MCF 10A (cell line): ENCODE measurements at regions not wholly inside any gene's neighbourhood (a gene's known extent, or its start where the extent isn't known, plus 50 kb on each side); places are given as distances from the start of the nearest gene placed in this dataset.

ENCODE experiments used
- BruUV-seq: library from RNA; stranded (reverse); fragments of 400-500 nt; replicated peaks from 2 replicates; lab custom pipeline; 2021; lab: Mats Ljungman, UMichigan
- CTCF ChIA-PET: fragments of 300-600 bp; sonication (Branson Sonifier 250); formaldehyde crosslinking; extraction: SDS; loops from one replicate; lab custom pipeline; 2021; ENCODE audit warnings: antibody characterized with exemption, inconsistent platforms; lab: Yijun Ruan, JAX
- POLR2A ChIA-PET: fragments of 300-600, 350-650 bp; sonication (Branson Sonifier 250); formaldehyde crosslinking; extraction: SDS; loops from one replicate; lab custom pipeline; 2020; ENCODE audit warnings: antibody characterized with exemption, inconsistent platforms; lab: Yijun Ruan, JAX
- DNase-seq: peaks from one replicate; pipeline ENCODE4 v3.0.0-alpha.2; 2018; ENCODE audit not compliant: unreplicated experiment
- H3K27ac Mint-ChIP-seq: one replicate; pipeline ENCODE4 v1.8.0; 2022; ENCODE audit warnings: mild to moderate bottlenecking, low read depth, mixed read lengths; ENCODE audit not compliant: unreplicated experiment
- H3K27me3 Mint-ChIP-seq: one replicate; pipeline ENCODE4 v1.8.0; 2022; ENCODE audit warnings: mixed read lengths; ENCODE audit not compliant: insufficient read depth, unreplicated experiment
- H3K36me3 Mint-ChIP-seq: one replicate; pipeline ENCODE4 v1.8.0; 2022; ENCODE audit warnings: mild to moderate bottlenecking, moderate library complexity, mixed read lengths; ENCODE audit not compliant: insufficient read depth, unreplicated experiment
- H3K4me1 Mint-ChIP-seq: one replicate; pipeline ENCODE4 v1.8.0; 2022; ENCODE audit warnings: mixed read lengths; ENCODE audit not compliant: insufficient read depth, unreplicated experiment
- H3K4me3 Mint-ChIP-seq: one replicate; pipeline ENCODE4 v1.8.0; 2022; ENCODE audit warnings: mild to moderate bottlenecking, moderate library complexity, mixed read lengths; ENCODE audit not compliant: unreplicated experiment
- H3K9me3 Mint-ChIP-seq: one replicate; pipeline ENCODE4 v1.8.0; 2022; ENCODE audit warnings: mixed read lengths; ENCODE audit not compliant: unreplicated experiment
- CTCF ChIP-seq: fragments of 200-600 bp; IDR thresholded peaks from one replicate; pipeline ENCODE4 v1.8.0; 2022; ENCODE audit warnings: antibody characterized with exemption, mild to moderate bottlenecking; ENCODE audit not compliant: unreplicated experiment
- intact Hi-C: fragments of 100-400 bp; cut with micrococcal nuclease; formaldehyde crosslinking; loops from 2 replicates; pipeline ENCODE4 v1.14.1; 2022

DNA sequence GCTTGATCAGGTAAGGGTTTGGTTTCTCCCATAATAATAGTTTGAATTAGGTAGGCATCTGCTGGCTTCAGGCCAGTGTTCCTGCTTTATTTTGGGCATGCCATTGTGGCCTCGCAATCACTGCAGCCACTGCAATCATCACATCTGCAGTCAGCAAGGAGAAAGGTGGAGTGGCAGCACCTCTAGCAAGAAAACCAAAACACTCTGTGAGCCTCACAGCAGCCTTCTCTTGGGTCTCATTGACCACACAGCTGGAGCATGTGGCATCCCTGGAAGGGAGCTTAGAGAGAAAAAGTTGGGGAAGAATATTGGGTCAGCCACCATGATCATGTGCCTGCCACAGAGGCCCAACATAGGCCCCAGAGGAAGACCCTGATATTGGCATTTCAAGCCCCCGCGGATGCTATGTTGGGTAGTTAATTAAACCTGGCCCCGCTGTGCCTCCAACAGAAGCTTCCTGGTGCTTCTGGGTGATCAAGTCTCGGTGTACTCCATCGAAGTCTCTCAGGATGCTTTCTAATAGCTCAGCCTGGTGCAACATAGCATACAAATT is 158.0 kb upstream of the UBE2E1 start:
- intact Hi-C loops = loop anchor here (1.0 kb wide), 1 partner anchor 153 kb away; no protein-coding TSS in a partner anchor
- CTCF ChIA-PET = interaction anchor here (0.6 to 1.0 kb wide), 5 partner anchors 10 to 760 kb away, joined by 3 to 4 read pairs (median 4); no protein-coding TSS in a partner anchor
- H3K4me3 Mint-ChIP-seq = no peak overlapping the region
- H3K9me3 Mint-ChIP-seq = no peaks in the 10 kb centered on the region
- H3K27me3 Mint-ChIP-seq = no peaks in the 10 kb centered on the region
- H3K27ac Mint-ChIP-seq = no peak overlapping the region
- H3K36me3 Mint-ChIP-seq = no peaks in the 10 kb centered on the region
- POLR2A ChIA-PET = interaction anchor here (1.0 to 1.4 kb wide), 2 partner anchors 19 to 92 kb away, joined by 4 to 6 read pairs; no protein-coding TSS in a partner anchor
- peaks cover 29% of the 10 kb centered on the region for H3K4me1 Mint-ChIP-seq
- TF ChIP-seq CTCF = no peak
- no peak for DNase-seq
- BruUV-seq = no TSS peak

DNA sequence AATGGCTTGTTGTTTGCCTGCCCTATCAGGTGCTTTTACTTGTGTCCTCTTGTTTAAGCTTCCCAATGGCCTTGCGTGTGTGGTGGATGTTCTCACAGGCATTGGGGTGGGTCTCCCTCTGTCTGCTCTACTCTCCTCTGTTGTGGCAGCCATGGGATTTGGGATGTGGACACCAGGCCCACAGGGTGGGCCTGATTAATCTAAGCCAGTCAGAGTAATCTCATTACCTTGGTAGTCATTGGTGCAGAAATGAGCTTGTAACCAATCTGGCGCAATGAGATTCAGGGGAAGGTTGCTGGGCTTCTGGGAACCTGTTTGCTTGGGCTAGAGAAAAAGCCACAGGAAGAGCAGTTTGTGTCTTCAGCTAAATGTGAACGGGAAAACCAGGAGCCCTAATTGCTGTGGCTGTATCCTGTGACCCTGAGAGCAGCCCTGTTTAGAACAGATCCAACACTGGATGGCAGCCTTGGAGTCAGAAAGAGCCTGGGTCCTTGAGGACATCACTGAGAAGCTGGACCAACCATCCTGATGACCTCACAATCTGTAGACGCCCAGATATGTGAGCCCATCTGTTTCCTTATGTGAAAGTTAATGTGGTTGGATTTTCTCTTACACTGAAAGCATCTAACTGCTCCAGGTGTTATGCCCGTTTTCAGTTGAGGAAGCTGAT is 157.3 kb upstream of the UBE2E1 start:
- peak; percentile 54 for DNase-seq
- no TSS peak for BruUV-seq
- H3K4me1 Mint-ChIP-seq = peaks cover 29% of the 10 kb centered on the region
- ChIA-PET CTCF (interaction anchor here (0.6 to 1.4 kb wide), 9 partner anchors 8 to 761 kb away, joined by 3 to 5 read pairs (median 4); no protein-coding TSS in a partner anchor), POLR2A (interaction anchor here (1.0 to 1.4 kb wide), 2 partner anchors 18 to 91 kb away, joined by 4 to 6 read pairs; no protein-coding TSS in a partner anchor)
- H3K27me3 Mint-ChIP-seq = no peaks in the 10 kb centered on the region
- no peaks in the 10 kb centered on the region for H3K9me3 Mint-ChIP-seq
- no peak overlapping the region for H3K27ac Mint-ChIP-seq
- no peaks in the 10 kb centered on the region for H3K36me3 Mint-ChIP-seq
- TF ChIP-seq CTCF = no peak
- intact Hi-C loops = loop anchor here (1.0 kb wide), 1 partner anchor 152 kb away; no protein-coding TSS in a partner anchor
- H3K4me3 Mint-ChIP-seq = no peak overlapping the region

DNA sequence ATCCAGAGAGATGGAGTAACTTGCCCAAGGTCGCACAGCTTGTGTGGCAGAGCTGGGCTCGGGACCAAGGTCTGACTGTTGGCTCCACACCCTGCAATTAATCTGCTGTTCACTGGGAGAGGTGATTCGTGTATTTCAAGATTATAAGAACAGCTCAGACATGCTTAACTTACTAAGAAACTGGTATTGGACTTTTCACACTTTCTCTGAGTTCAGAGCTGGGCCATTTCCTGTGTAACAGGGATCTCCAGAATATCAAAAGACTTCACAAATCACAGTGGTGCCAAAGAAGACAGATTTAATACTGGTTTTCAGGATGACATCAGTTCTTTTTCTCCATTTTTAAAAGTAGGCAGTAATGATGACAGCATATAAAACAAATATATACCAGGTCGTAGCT is 156.8 kb upstream of the UBE2E1 start:
- H3K9me3 Mint-ChIP-seq = no peaks in the 10 kb centered on the region
- H3K4me3 Mint-ChIP-seq = no peak overlapping the region
- no peak for DNase-seq
- BruUV-seq = no TSS peak
- ChIA-PET CTCF (interaction anchor here (0.6 to 1.4 kb wide), 7 partner anchors 9 to 609 kb away, joined by 3 to 5 read pairs (median 3); no protein-coding TSS in a partner anchor), POLR2A (interaction anchor here (0.6 to 1.8 kb wide), 4 partner anchors 10 to 90 kb away, joined by 4 to 6 read pairs (median 4); no protein-coding TSS in a partner anchor)
- peaks cover 29% of the 10 kb centered on the region for H3K4me1 Mint-ChIP-seq
- no peaks in the 10 kb centered on the region for H3K27me3 Mint-ChIP-seq
- H3K27ac Mint-ChIP-seq = peak overlapping the region; percentile 23
- no peak for TF ChIP-seq CTCF
- intact Hi-C loops = loop anchor here (1.0 kb wide), 1 partner anchor 151 kb away; no protein-coding TSS in a partner anchor
- H3K36me3 Mint-ChIP-seq = no peaks in the 10 kb centered on the region

- Mint-ChIP-seq H3K27me3 (no peaks in the 10 kb centered on the region), H3K9me3 (no peaks in the 10 kb centered on the region), H3K27ac (peak overlapping the region; percentile 23), H3K4me3 (no peak overlapping the region), H3K4me1 (peaks cover 29% of the 10 kb centered on the region), H3K36me3 (no peaks in the 10 kb centered on the region)
- POLR2A ChIA-PET = interaction anchor here (0.6 to 1.8 kb wide), 4 partner anchors 10 to 52 kb away, joined by 3 to 6 read pairs (median 4); no protein-coding TSS in a partner anchor
- no peak for DNase-seq
- no TSS peak for BruUV-seq
- intact Hi-C loops = no loop called here
- TF ChIP-seq CTCF = no peak
- CTCF ChIA-PET = interaction anchor here (0.6 to 1.4 kb wide), 7 partner anchors 9 to 609 kb away, joined by 3 to 5 read pairs (median 3); no protein-coding TSS in a partner anchor
Observed at GRCh38 chr3:23649448-23649847, 156.3 kb upstream of the UBE2E1 start.
